NB4 (cell line): ENCODE measurements at regions not wholly inside any gene's neighbourhood (a gene's known extent, or its start where the extent isn't known, plus 50 kb on each side); places are given as distances from the start of the nearest gene placed in this dataset.

Experiments
- CTCF ChIP-seq: IDR thresholded peaks from one replicate; pipeline ENCODE4 v1.5.1; 2012; ENCODE audit warnings: low read depth, low read length
- MAX ChIP-seq: IDR thresholded peaks from 2 replicates; pipeline ENCODE4 v1.6.1; 2011; ENCODE audit warnings: low read depth, low read length
- MYC ChIP-seq: IDR thresholded peaks from 2 replicates; pipeline ENCODE4 v1.6.1; 2011; ENCODE audit warnings: low read depth, low read length
- POLR2A ChIP-seq: IDR thresholded peaks from 2 replicates; pipeline ENCODE4 v1.6.1; 2011; ENCODE audit warnings: mild to moderate bottlenecking; ENCODE audit not compliant: insufficient read length; ENCODE audit errors: extremely low read depth

DNA sequence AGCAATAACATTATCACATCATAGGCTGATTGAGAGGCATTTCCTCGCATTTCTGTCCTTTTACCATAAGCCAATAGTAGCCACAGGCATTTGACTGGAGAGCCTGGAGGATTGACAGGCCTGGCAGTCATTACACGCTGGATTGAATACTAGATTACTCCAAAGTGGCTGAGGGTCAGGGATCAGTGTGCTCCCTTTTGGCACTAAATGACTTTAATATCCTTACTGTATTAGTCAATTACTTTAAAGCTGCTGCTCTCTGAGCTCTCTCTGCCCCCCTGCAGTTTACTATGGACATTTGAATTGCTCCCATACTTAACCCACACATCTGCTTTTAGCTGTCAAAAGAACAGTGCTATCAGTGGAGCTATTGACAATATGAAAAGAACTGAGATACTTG, 302.0 kb downstream of the TFEC start:
- no peak for TF ChIP-seq CTCF
- no peak for TF ChIP-seq MYC
- TF ChIP-seq POLR2A, result no peak
- no peak for TF ChIP-seq MAX
